Brain microvascular endothelial cell (primary cell): ENCODE measurements at regions not wholly inside any gene's neighbourhood (a gene's known extent, or its start where the extent isn't known, plus 50 kb on each side); places are given as distances from the start of the nearest gene placed in this dataset.

Source experiments
- DNase-seq: peaks from one replicate; pipeline ENCODE4 v3.0.0-alpha.2; 2020
- H3K27ac ChIP-seq: fragments of 250-450 bp; sonication (Bioruptor Pico); 2 replicates; pipeline ENCODE4 v1.5.1; 2020; ENCODE audit warnings: mild to moderate bottlenecking, moderate library complexity
- H3K27me3 ChIP-seq: fragments of 250-450 bp; sonication (Bioruptor Pico); replicated peaks from 2 replicates; pipeline ENCODE4 v1.5.1; 2020; ENCODE audit warnings: mild to moderate bottlenecking
- H3K36me3 ChIP-seq: fragments of 250-450 bp; sonication (Bioruptor Pico); replicated peaks from 2 replicates; pipeline ENCODE4 v1.5.1; 2020; ENCODE audit warnings: mild to moderate bottlenecking
- H3K4me3 ChIP-seq: 2 replicates; pipeline ENCODE4 v1.5.1; 2011; ENCODE audit warnings: low read depth, mild to moderate bottlenecking, control low read depth, low read length, moderate library complexity
- in situ Hi-C: cut with HindIII; loops from 2 replicates; pipeline ENCODE4 v1.10.0; 2017; ENCODE audit warnings: low sequenced_read_pairs, low pct_ligation_motif_present
- TF ChIP-seq, protein P1 (sequence below): IDR thresholded peaks from 2 replicates; pipeline ENCODE4 v1.5.1; 2011; ENCODE audit warnings: low read depth, mild to moderate bottlenecking, moderate library complexity, low read length, control low read depth, inconsistent platforms; ENCODE audit errors: missing control alignments

DNA sequence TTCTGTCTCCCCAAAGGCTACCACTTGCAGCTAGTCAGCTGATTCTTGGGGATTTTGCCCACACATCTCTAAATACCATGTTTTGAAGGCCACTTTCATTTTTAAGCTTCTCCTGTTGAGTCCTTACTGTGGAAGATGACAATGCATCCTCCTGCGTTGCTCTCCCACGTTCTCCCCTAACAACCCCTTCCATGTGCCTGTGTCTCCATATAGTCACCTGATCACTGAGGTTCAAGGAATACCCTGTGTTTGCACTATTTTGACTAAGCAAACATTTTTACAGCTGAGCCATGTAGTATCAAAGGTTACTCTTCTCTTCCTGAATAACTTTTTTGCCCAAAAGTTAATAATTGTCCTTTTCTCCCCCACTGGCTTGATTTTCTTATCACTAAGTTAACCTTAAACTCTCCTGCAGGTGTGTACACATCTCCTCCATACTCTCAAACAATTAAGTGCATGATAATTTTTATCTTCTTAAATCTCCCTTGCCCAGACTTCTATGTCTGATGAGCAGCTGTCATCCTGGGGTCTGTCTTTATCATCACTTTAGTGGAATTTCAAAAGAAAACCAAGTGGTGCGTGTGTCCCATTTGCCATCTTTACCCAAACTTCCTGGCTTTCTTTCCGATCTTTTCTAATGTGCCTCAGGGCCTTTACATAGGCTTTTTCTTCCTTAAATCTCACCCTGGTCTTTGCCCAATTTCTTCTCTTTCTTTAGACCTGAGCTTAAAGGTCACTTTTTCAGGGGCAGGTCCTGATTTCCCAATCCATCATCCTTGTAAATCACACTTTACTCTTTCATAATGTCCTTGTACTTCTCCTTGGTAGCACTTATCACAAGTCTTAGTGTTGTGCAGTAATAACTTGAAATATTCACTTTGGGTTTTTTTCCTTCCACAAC is 85.2 kb upstream of the SPATS2L start:
- H3K27me3 ChIP-seq: no peaks in the 10 kb centered on the region
- no peak overlapping the region for H3K4me3 ChIP-seq
- DNase-seq: no peak
- in situ Hi-C loops: no loop called here
- no peak overlapping the region for H3K27ac ChIP-seq
- no peaks in the 10 kb centered on the region for H3K36me3 ChIP-seq
- TF ChIP-seq, protein P1, sequence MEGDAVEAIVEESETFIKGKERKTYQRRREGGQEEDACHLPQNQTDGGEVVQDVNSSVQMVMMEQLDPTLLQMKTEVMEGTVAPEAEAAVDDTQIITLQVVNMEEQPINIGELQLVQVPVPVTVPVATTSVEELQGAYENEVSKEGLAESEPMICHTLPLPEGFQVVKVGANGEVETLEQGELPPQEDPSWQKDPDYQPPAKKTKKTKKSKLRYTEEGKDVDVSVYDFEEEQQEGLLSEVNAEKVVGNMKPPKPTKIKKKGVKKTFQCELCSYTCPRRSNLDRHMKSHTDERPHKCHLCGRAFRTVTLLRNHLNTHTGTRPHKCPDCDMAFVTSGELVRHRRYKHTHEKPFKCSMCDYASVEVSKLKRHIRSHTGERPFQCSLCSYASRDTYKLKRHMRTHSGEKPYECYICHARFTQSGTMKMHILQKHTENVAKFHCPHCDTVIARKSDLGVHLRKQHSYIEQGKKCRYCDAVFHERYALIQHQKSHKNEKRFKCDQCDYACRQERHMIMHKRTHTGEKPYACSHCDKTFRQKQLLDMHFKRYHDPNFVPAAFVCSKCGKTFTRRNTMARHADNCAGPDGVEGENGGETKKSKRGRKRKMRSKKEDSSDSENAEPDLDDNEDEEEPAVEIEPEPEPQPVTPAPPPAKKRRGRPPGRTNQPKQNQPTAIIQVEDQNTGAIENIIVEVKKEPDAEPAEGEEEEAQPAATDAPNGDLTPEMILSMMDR: no peak

DNA sequence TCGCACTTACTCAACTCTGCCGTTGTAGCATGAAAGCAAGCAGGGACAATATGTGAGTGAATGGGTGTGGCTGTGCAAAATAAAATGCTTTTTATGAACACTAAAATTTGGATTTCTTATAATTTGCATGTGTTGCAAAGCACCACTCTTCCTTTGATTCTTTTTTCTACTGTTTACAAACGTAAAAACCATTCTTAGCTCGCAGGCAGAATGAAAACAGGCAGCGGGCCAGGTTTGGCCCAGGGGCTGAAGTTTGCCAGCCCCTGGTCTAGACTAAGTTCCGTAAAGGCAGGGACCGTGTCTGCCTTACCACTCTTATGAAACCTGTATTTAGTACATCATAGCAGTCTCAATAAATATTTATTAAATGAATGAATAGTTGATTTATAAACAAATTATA is 83.7 kb upstream of the SPATS2L start:
- in situ Hi-C loops: no loop called here
- no peak for DNase-seq
- TF ChIP-seq, protein P1: no peak

DNA sequence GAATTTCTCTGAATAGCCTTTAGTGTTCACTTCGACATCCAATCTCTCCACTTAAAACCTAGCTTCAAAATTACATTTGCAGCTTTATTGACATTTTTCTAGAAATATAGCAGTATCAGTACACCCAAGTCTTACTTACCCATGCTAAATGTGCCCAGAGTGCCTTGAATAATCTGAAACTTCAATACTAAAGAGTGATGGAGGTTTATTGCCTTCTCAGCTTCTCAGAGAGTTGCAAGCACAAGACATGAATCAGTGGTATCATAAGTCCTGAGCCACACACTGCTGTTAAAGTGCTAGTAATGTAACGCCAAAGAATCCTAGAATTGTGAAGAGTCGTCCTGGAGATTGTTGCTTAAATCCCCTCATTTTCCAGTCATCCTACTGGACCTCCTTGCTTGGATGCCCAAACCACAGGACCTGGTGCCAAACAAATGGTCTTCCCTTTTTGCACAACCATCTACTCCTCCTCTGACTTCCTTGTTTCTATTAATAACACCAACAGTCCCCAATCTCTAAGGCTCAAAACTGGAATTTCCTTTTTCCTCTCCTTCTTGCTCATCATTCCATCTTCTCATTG is 83.2 kb upstream of the SPATS2L start:
- H3K4me3 ChIP-seq: no peak overlapping the region
- in situ Hi-C loops: no loop called here
- no peaks in the 10 kb centered on the region for H3K36me3 ChIP-seq
- H3K27me3 ChIP-seq: no peaks in the 10 kb centered on the region
- TF ChIP-seq, protein P1: no peak
- H3K27ac ChIP-seq: no peak overlapping the region
- DNase-seq: no peak

More for the DNA sequence above, 83.7 kb upstream of the SPATS2L start:
- no peaks in the 10 kb centered on the region for H3K36me3 ChIP-seq
- H3K27me3 ChIP-seq: no peaks in the 10 kb centered on the region
- no peak overlapping the region for H3K4me3 ChIP-seq
- no peak overlapping the region for H3K27ac ChIP-seq

DNA sequence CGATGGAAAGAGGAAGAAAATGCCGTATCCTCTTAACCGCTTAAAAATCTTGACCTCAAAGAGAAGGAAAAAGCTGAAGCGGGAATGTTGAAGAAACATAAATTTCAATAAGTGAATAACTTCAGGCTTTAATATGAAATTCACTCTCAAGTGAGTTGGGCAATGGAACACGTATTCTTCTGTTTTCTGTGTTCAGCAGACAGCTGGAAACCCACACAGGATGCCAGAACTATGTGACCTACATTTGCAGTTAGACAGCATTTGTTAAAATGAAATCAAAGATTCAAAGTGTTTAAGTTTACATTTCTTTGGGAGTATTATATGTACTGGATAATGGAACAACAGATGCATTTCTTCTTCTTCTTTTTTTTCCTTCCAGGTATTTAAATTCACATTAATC is 80.5 kb upstream of the SPATS2L start:
- TF ChIP-seq, protein P1: no peak
- in situ Hi-C loops: no loop called here
- no peaks in the 10 kb centered on the region for H3K27me3 ChIP-seq

DNA sequence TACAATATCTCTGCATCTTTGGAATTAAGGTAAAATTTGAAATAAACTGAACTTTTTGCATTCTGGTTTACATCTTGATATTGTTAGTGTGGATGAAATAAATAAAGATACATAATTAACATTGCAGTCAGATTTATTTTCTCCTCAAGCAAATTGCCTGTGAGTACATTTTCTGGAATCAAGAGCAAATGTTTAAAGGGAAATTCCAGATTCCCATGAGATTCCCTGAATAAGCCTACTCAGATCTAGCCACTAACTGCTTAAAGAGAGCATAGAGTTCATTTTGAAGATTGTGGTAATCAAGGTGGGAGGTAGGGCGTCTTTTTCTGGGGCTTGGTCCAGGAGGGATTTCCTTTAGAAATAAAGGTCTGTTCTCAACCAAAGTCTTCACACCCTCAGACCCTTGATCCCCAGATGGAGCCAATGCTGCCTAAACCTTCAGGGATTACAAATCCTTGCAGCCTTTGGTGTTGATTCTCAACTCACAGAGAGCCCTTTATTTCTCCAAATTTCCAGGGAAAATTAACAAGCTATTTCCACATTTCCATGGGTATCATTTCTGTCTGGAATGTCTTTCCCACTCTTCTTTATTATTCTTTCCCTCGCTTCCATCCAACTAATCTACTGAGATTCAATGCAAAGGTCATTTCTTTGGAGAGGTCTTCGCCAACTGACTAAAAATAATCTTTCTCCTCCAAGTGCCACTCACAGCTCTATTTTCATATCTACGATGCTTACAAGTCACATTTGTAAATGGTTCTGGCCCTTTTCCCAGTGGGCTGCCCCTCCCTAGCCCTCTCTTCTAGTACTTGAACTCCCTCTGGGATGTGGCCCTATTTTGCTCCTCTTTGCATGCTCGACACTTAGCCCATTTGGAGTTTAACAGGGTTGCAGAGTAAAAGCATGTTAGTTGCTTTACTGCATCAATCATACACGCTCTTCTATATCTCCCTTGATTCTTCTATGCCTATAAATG is 79.8 kb upstream of the SPATS2L start:
- H3K27me3 ChIP-seq: no peaks in the 10 kb centered on the region
- no peak overlapping the region for H3K4me3 ChIP-seq
- TF ChIP-seq, protein P1: no peak
- no peak overlapping the region for H3K27ac ChIP-seq
- no peaks in the 10 kb centered on the region for H3K36me3 ChIP-seq
- in situ Hi-C loops: no loop called here
- no peak for DNase-seq

More for the DNA sequence above, 80.5 kb upstream of the SPATS2L start:
- no peaks in the 10 kb centered on the region for H3K36me3 ChIP-seq
- DNase-seq: no peak
- H3K27ac ChIP-seq: no peak overlapping the region
- H3K4me3 ChIP-seq: no peak overlapping the region
